H1 (cell line): ENCODE measurements at regions not wholly inside any gene's neighbourhood (a gene's known extent, or its start where the extent isn't known, plus 50 kb on each side); places are given as distances from the start of the nearest gene placed in this dataset.

ENCODE experiments used
- CTCF ChIA-PET: fragments of 300-600 bp; sonication (Branson Sonifier 250); formaldehyde crosslinking; loops from one replicate; lab custom pipeline; 2021; ENCODE audit not compliant: partially characterized antibody; lab: Charles Lee
- POLR2A ChIA-PET: fragments of 300-600 bp; sonication (Branson Sonifier 250); formaldehyde crosslinking; loops from one replicate; lab custom pipeline; 2021; ENCODE audit warnings: inconsistent platforms; ENCODE audit not compliant: partially characterized antibody; lab: Charles Lee
- DNase-seq, 2 experiments: peaks; one replicate each; pipeline versions ENCODE4 v3.0.0 to v3.0.0-alpha.2; 2010 to 2022; ENCODE audit warnings: low spot score in 2 of 2, low read depth in 1 of 2, mixed read lengths in 1 of 2
- FAIRE-seq: peaks from 2 replicates; lab custom pipeline; 2011; peaks lifted over from hg19 to GRCh38; lab: Jason Lieb, UNC
- H2AFZ ChIP-seq: 2 replicates; pipeline ENCODE4 v1.8.1; 2012; ENCODE audit warnings: low read length, inconsistent platforms
- H2AK5ac ChIP-seq: 2 replicates; pipeline ENCODE4 v1.6.1; 2013; ENCODE audit warnings: low read depth, low read length
- H2BK120ac ChIP-seq: replicated peaks from 2 replicates; pipeline ENCODE3; 2013; ENCODE audit warnings: low read depth, low read length, inconsistent platforms
- H2BK12ac ChIP-seq: 2 replicates; pipeline ENCODE4 v1.6.1; 2013; ENCODE audit warnings: low read depth, low read length
- H2BK15ac ChIP-seq: 2 replicates; pipeline ENCODE4 v1.6.1; 2013; ENCODE audit warnings: low read length
- H2BK20ac ChIP-seq: 2 replicates; pipeline ENCODE4 v1.6.1; 2013; ENCODE audit warnings: low read length
- H2BK5ac ChIP-seq: 2 replicates; pipeline ENCODE4 v1.6.1; 2013; ENCODE audit warnings: low read depth, low read length
- H3K14ac ChIP-seq: 2 replicates; pipeline ENCODE4 v1.6.1; 2013; ENCODE audit warnings: inconsistent platforms; ENCODE audit not compliant: insufficient read length
- H3K18ac ChIP-seq: 2 replicates; pipeline ENCODE4 v1.6.1; 2013; ENCODE audit warnings: low read length; ENCODE audit errors: extremely low read depth
- H3K23ac ChIP-seq: 2 replicates; pipeline ENCODE4 v1.6.1; 2013; ENCODE audit warnings: inconsistent platforms; ENCODE audit not compliant: insufficient read length
- H3K23me2 ChIP-seq: 2 replicates; pipeline ENCODE4 v1.6.1; 2013; ENCODE audit warnings: low read depth, low read length
- H3K27ac ChIP-seq: 2 replicates; pipeline ENCODE4 v1.6.1; 2011; ENCODE audit warnings: low read depth, low read length, inconsistent platforms
- H3K27me3 ChIP-seq, 4 experiments: replicated peaks in 1 of 4; 1 replicate in 1 of 4; 2 replicates in 3 of 4; pipeline versions ENCODE4 v1.6.1 to v1.8.1; 2011 to 2013; ENCODE audit warnings: low read length in 3 of 4, mild to moderate bottlenecking in 3 of 4, inconsistent platforms in 2 of 4, mixed read lengths in 2 of 4, moderate library complexity in 1 of 4; ENCODE audit not compliant: control insufficient read depth in 3 of 4, insufficient read depth in 3 of 4; ENCODE audit errors: extremely low read depth in 1 of 4
- H3K36me3 ChIP-seq, 4 experiments: 2 replicates each; pipeline versions ENCODE4 v1.6.1 to v1.8.1; 2011 to 2013; ENCODE audit warnings: mild to moderate bottlenecking in 4 of 4, low read length in 3 of 4, moderate library complexity in 2 of 4, control low read depth in 1 of 4, inconsistent platforms in 1 of 4; ENCODE audit not compliant: insufficient read depth in 4 of 4, control insufficient read depth in 2 of 4
- H3K4ac ChIP-seq: replicated peaks from 2 replicates; pipeline ENCODE3; 2013; ENCODE audit warnings: low read length, low read depth, mixed read lengths, inconsistent platforms; ENCODE audit not compliant: insufficient read length
- H3K4me1 ChIP-seq, 4 experiments: replicated peaks in 1 of 4; 1 replicate in 1 of 4; 2 replicates in 3 of 4; pipeline versions ENCODE4 v1.6.1 to v1.8.1; 2011 to 2013; ENCODE audit warnings: low read length in 3 of 4, inconsistent platforms in 2 of 4, mixed read lengths in 1 of 4; ENCODE audit not compliant: insufficient read depth in 4 of 4, control insufficient read depth in 3 of 4
- H3K4me2 ChIP-seq, 2 experiments: 2 replicates each; pipeline versions ENCODE4 v1.6.1 to v1.8.1; 2011 to 2013; ENCODE audit warnings: low read depth in 2 of 2, low read length in 2 of 2, control low read depth in 1 of 2, inconsistent platforms in 1 of 2, mild to moderate bottlenecking in 1 of 2; ENCODE audit not compliant: insufficient read depth in 1 of 2
- H3K4me3 ChIP-seq, 4 experiments: fragments of 200-600, 300-600 bp in 1 of 4; sonication (generic), shearing (Covaris generic), sonication (Bioruptor Twin) in 1 of 4; 2 replicates each; pipeline versions ENCODE4 v1.5.1 to v1.8.1; 2011 to 2016; ENCODE audit warnings: low read length in 4 of 4, low read depth in 3 of 4, control low read depth in 2 of 4, inconsistent platforms in 2 of 4, mild to moderate bottlenecking in 2 of 4, mixed read lengths in 1 of 4, moderate library complexity in 1 of 4; ENCODE audit not compliant: insufficient read depth in 2 of 4; ENCODE audit errors: extremely low read depth in 1 of 4
- H3K56ac ChIP-seq: replicated peaks from 2 replicates; pipeline ENCODE3; 2013; ENCODE audit warnings: low read depth, mild to moderate bottlenecking, mixed read lengths, low read length, inconsistent platforms; ENCODE audit not compliant: insufficient read length
- H3K79me1 ChIP-seq: 2 replicates; pipeline ENCODE4 v1.6.1; 2013; ENCODE audit warnings: low read depth, low read length, control low read depth
- H3K79me2 ChIP-seq, 2 experiments: 2 replicates each; pipeline versions ENCODE4 v1.6.1 to v1.8.1; 2012 to 2013; ENCODE audit warnings: low read length in 2 of 2, mild to moderate bottlenecking in 2 of 2, inconsistent platforms in 1 of 2; ENCODE audit not compliant: insufficient read depth in 2 of 2, control insufficient read depth in 1 of 2
- H3K9ac ChIP-seq, 4 experiments: replicated peaks in 1 of 4; 1 replicate in 1 of 4; 2 replicates in 3 of 4; pipeline versions ENCODE4 v1.6.1 to v1.8.1; 2011 to 2013; ENCODE audit warnings: low read depth in 3 of 4, low read length in 3 of 4, control low read depth in 2 of 4, mild to moderate bottlenecking in 2 of 4, moderate library complexity in 2 of 4, inconsistent platforms in 1 of 4; ENCODE audit errors: extremely low read depth in 1 of 4
- H3K9me3 ChIP-seq, 2 experiments: 2 replicates each; pipeline versions ENCODE4 v1.6.1 to v1.8.1; 2012 to 2013; ENCODE audit warnings: mild to moderate bottlenecking in 2 of 2, moderate library complexity in 2 of 2, control low read depth in 1 of 2, inconsistent platforms in 1 of 2, low read depth in 1 of 2, low read length in 1 of 2, mixed read lengths in 1 of 2; ENCODE audit not compliant: insufficient read depth in 2 of 2
- H4K20me1 ChIP-seq, 2 experiments: replicated peaks in 1 of 2; 2 replicates each; pipeline versions ENCODE3 to v1.8.1; 2011 to 2013; ENCODE audit warnings: inconsistent platforms in 2 of 2, low read length in 2 of 2, mild to moderate bottlenecking in 1 of 2; ENCODE audit not compliant: insufficient read depth in 2 of 2, control insufficient read depth in 1 of 2
- H4K5ac ChIP-seq: 2 replicates; pipeline ENCODE4 v1.6.1; 2013; ENCODE audit warnings: low read length, low read depth, mixed read lengths, inconsistent platforms; ENCODE audit not compliant: insufficient read length
- H4K8ac ChIP-seq: 2 replicates; pipeline ENCODE4 v1.8.0; 2013; ENCODE audit warnings: mild to moderate bottlenecking, moderate library complexity, low read length, inconsistent platforms; ENCODE audit not compliant: insufficient read depth; ENCODE audit errors: extremely low read depth
- H4K91ac ChIP-seq: replicated peaks from 2 replicates; pipeline ENCODE3; 2013; ENCODE audit warnings: low read length, mixed read lengths, inconsistent platforms; ENCODE audit not compliant: insufficient read length
- ATF2 ChIP-seq: IDR thresholded peaks from 2 replicates; pipeline ENCODE4 v1.6.1; 2012; ENCODE audit warnings: low read length, inconsistent platforms
- CEBPB ChIP-seq: IDR thresholded peaks from 2 replicates; pipeline ENCODE4 v1.6.1; 2012; ENCODE audit warnings: low read depth, low read length
- CREB1 ChIP-seq: IDR thresholded peaks from 2 replicates; pipeline ENCODE4 v1.6.1; 2012; ENCODE audit warnings: inconsistent platforms
- CTBP2 ChIP-seq: IDR thresholded peaks from 2 replicates; pipeline ENCODE4 v1.7.0; 2011; ENCODE audit warnings: borderline replicate concordance, mild to moderate bottlenecking, moderate library complexity, mixed read lengths, low read length; ENCODE audit not compliant: insufficient read depth, insufficient read length
- E2F6 ChIP-seq: IDR thresholded peaks from 2 replicates; pipeline ENCODE4 v1.6.1; 2012; ENCODE audit warnings: inconsistent platforms
- GTF2F1 ChIP-seq: IDR thresholded peaks from 2 replicates; pipeline ENCODE4 v1.6.1; 2012; ENCODE audit warnings: low read depth, low read length, improper control_type of control experiment, borderline replicate concordance
- KDM4A ChIP-seq: IDR thresholded peaks from one replicate; pipeline ENCODE4 v1.7.1; 2012; ENCODE audit warnings: low read depth, mild to moderate bottlenecking, moderate library complexity, low read length, inconsistent platforms; ENCODE audit not compliant: severe bottlenecking
- POLR2A ChIP-seq, 2 experiments: IDR thresholded peaks; 1 replicate in 1 of 2; 2 replicates in 1 of 2; pipeline ENCODE4 v1.6.1; 2011; ENCODE audit warnings: low read depth in 2 of 2, low read length in 2 of 2, mild to moderate bottlenecking in 2 of 2; ENCODE audit errors: control extremely low read depth in 1 of 2
- RFX5 ChIP-seq: IDR thresholded peaks from 2 replicates; pipeline ENCODE4 v1.6.1; 2011; ENCODE audit warnings: low read depth, low read length, improper control_type of control experiment, borderline replicate concordance
- RXRA ChIP-seq: IDR thresholded peaks from 2 replicates; pipeline ENCODE4 v1.6.1; 2011; ENCODE audit warnings: low read depth, mild to moderate bottlenecking, low read length, moderate library complexity; ENCODE audit not compliant: insufficient read depth
- SP1 ChIP-seq: IDR thresholded peaks from 2 replicates; pipeline ENCODE4 v1.6.1; 2011; ENCODE audit warnings: low read depth, low read length
- SP4 ChIP-seq: IDR thresholded peaks from 2 replicates; pipeline ENCODE4 v1.6.1; 2012; ENCODE audit warnings: low read length, inconsistent platforms
- TAF1 ChIP-seq: IDR thresholded peaks from 2 replicates; pipeline ENCODE4 v1.6.1; 2011; ENCODE audit warnings: mild to moderate bottlenecking, low read depth, low read length
- TAF7 ChIP-seq: optimal IDR thresholded peaks from 2 replicates; pipeline ENCODE3; 2011; ENCODE audit warnings: low read depth, mild to moderate bottlenecking, inconsistent platforms, low read length, moderate library complexity, borderline replicate concordance
- TEAD4 ChIP-seq: IDR thresholded peaks from 2 replicates; pipeline ENCODE4 v1.6.1; 2012; ENCODE audit warnings: low read depth, low read length, inconsistent platforms, mixed read lengths
- WGBS, 2 experiments: shearing (Covaris generic) in 1 of 2; methylation state at CpG; one replicate each; pipeline versions ENCODE4 v1.1.6 to v1.1.7; 2013 to 2015; ENCODE audit warnings: low lambda C conversion rate in 2 of 2, mixed read lengths in 2 of 2, inconsistent platforms in 1 of 2, low coverage in 1 of 2, missing lambda C conversion rate in 1 of 2; ENCODE audit not compliant: insufficient replicate concordance in 2 of 2, insufficient coverage in 1 of 2, insufficient read length in 1 of 2; ENCODE audit errors: extremely low coverage in 1 of 2, missing lambda C conversion rate in 1 of 2; 5-methylcytosine and 5-hydroxymethylcytosine counted together

- no peak overlapping the region for H2AFZ ChIP-seq
- no peak overlapping the region for H2BK120ac ChIP-seq
- no peak overlapping the region for H2BK12ac ChIP-seq
- H2BK20ac ChIP-seq = no peak overlapping the region
- H3K4me3 ChIP-seq = no peak overlapping the region
- ChIA-PET POLR2A (no interaction called here), CTCF (no interaction called here)
- H2AK5ac ChIP-seq = no peak overlapping the region
- no peak overlapping the region for H3K4ac ChIP-seq
- H3K4me2 ChIP-seq = no peak overlapping the region
- H3K79me1 ChIP-seq = no peaks in the 10 kb centered on the region
- no peak overlapping the region for H3K56ac ChIP-seq
- no peak overlapping the region for H3K23ac ChIP-seq
- WGBS, 2 experiments = 100% methylated on average over 1 of the region's 1 CpG; no CpG with 5 or more reads in 1 of the 2 experiments
- no peak overlapping the region for H3K27ac ChIP-seq
- H3K18ac ChIP-seq = no peak overlapping the region
- H3K9me3 ChIP-seq = no peaks in the 10 kb centered on the region
- H4K5ac ChIP-seq = no peak overlapping the region
- no peak overlapping the region for H2BK5ac ChIP-seq
- peaks cover 3% of the 10 kb centered on the region for H3K23me2 ChIP-seq
- no peak overlapping the region for H3K14ac ChIP-seq
- H2BK15ac ChIP-seq = no peak overlapping the region
- H4K20me1 ChIP-seq = no peaks in the 10 kb centered on the region
- no peak overlapping the region for H3K9ac ChIP-seq
- no peaks in the 10 kb centered on the region for H3K4me1 ChIP-seq
- H4K8ac ChIP-seq = no peak overlapping the region
- H3K36me3 ChIP-seq = no peaks in the 10 kb centered on the region
- DNase-seq (no peak), FAIRE-seq (no peak)
- peaks cover 0 to 10% (median 6%) of the 10 kb centered on the region in 4 experiments; a peak in 6 of 7 replicates for H3K27me3 ChIP-seq
- H4K91ac ChIP-seq = no peak overlapping the region
- no peaks in the 10 kb centered on the region for H3K79me2 ChIP-seq
- TF ChIP-seq CREB1 (no peak), GTF2F1 (no peak), SP1 (no peak), ATF2 (no peak), TEAD4 (no peak), TAF1 (no peak), CEBPB (no peak), POLR2A (IDR thresholded peaks at IDR 0.05; ENCODE audit: control extremely low read depth in 1 of 2, low read depth in 2 of 2, low read length in 2 of 2) (no peak), SP4 (no peak), CTBP2 (no peak), RFX5 (no peak), E2F6 (no peak), KDM4A (no peak), RXRA (no peak), TAF7 (no peak)
Measured at GRCh38 chr10:8327140-8327423, 272.6 kb downstream of the GATA3 start.
